D341Med (cell line): ENCODE measurements at regions not wholly inside any gene's neighbourhood (a gene's known extent, or its start where the extent isn't known, plus 50 kb on each side); places are given as distances from the start of the nearest gene placed in this dataset.

Experiments
- DNase-seq: peaks from one replicate; pipeline ENCODE4 v3.0.0; 2012; ENCODE audit warnings: low spot score

GRCh38 chr13:39858794-39859193, 203.3 kb downstream of the COG6 start:
- DNase-seq, result no peak

- no peak for DNase-seq
Measured at GRCh38 chr13:39859898-39860297, 204.4 kb downstream of the COG6 start.

- no peak for DNase-seq
Measured at GRCh38 chr13:39862900-39863299, 207.4 kb downstream of the COG6 start.

GRCh38 chr13:39864221-39864620, 208.8 kb downstream of the COG6 start:
- no peak for DNase-seq

- DNase-seq, result no peak
Measured at GRCh38 chr13:39866722-39867121, 211.3 kb downstream of the COG6 start.

- DNase-seq, result no peak
Measured at GRCh38 chr13:39867807-39868206, 212.3 kb downstream of the COG6 start.

GRCh38 chr13:39870197-39870747, 214.8 kb downstream of the COG6 start:
- DNase-seq, result no peak

- no peak for DNase-seq
Measured at GRCh38 chr13:39874331-39875053, 219.0 kb downstream of the COG6 start.

GRCh38 chr13:39875111-39875987, 219.9 kb downstream of the COG6 start:
- DNase-seq, result no peak

GRCh38 chr13:39876258-39876657, 220.8 kb downstream of the COG6 start:
- DNase-seq, result no peak

- DNase-seq, result no peak
Measured at GRCh38 chr13:39877134-39877533, 221.7 kb downstream of the COG6 start.

- DNase-seq, result no peak
Measured at GRCh38 chr13:39879286-39880035, 224.0 kb downstream of the COG6 start.

GRCh38 chr13:39881383-39881782, 225.9 kb downstream of the COG6 start:
- no peak for DNase-seq

GRCh38 chr13:39881887-39882286, 226.4 kb downstream of the COG6 start:
- no peak for DNase-seq

- DNase-seq, result no peak
Measured at GRCh38 chr13:39884166-39884565, 228.7 kb downstream of the COG6 start.

- no peak for DNase-seq
Measured at GRCh38 chr13:39886336-39886735, 230.9 kb downstream of the COG6 start.

- no peak for DNase-seq
Measured at GRCh38 chr13:39887387-39887786, 231.9 kb downstream of the COG6 start.

GRCh38 chr13:39888865-39889810, 233.7 kb downstream of the COG6 start:
- DNase-seq, result no peak

- no peak for DNase-seq
Measured at GRCh38 chr13:39890537-39890936, 235.1 kb downstream of the COG6 start.

- DNase-seq, result no peak
Measured at GRCh38 chr13:39892721-39893685, 237.5 kb downstream of the COG6 start.
